Osteoblast (primary cell): ENCODE measurements at regions not wholly inside any gene's neighbourhood (a gene's known extent, or its start where the extent isn't known, plus 50 kb on each side); places are given as distances from the start of the nearest gene placed in this dataset.

Experiments
- DNase-seq: peaks from one replicate; pipeline ENCODE4 v3.0.0; 2011; ENCODE audit warnings: low spot score, mixed read lengths; ENCODE audit not compliant: insufficient read length; ENCODE audit errors: missing footprints
- H2AFZ ChIP-seq: 2 replicates; pipeline ENCODE4 v1.6.0; 2011; ENCODE audit warnings: mild to moderate bottlenecking, low read length
- H3K27ac ChIP-seq: 2 replicates; pipeline ENCODE4 v1.5.1; 2011; ENCODE audit warnings: mild to moderate bottlenecking, low read depth, low read length, moderate library complexity
- H3K27me3 ChIP-seq: 2 replicates; pipeline ENCODE4 v1.6.0; 2012; ENCODE audit warnings: mild to moderate bottlenecking, control low read depth, inconsistent platforms, low read length, moderate library complexity; ENCODE audit not compliant: insufficient read depth
- H3K36me3 ChIP-seq: 2 replicates; pipeline ENCODE4 v1.5.1; 2011; ENCODE audit warnings: mild to moderate bottlenecking, low read length, control low read depth, moderate library complexity; ENCODE audit not compliant: insufficient read depth
- H3K4me1 ChIP-seq: 2 replicates; pipeline ENCODE4 v1.5.1; 2011; ENCODE audit warnings: mild to moderate bottlenecking, low read length, control low read depth, moderate library complexity; ENCODE audit not compliant: insufficient read depth
- H3K4me2 ChIP-seq: 2 replicates; pipeline ENCODE4 v1.6.0; 2011; ENCODE audit warnings: mild to moderate bottlenecking, low read length; ENCODE audit not compliant: insufficient read depth
- H3K4me3 ChIP-seq: fragments of 200-600 bp; sonication (generic); 3 replicates; pipeline ENCODE4 v1.5.1; 2012; ENCODE audit warnings: mild to moderate bottlenecking, low read length, inconsistent platforms; ENCODE audit not compliant: insufficient read depth
- H3K79me2 ChIP-seq: 2 replicates; pipeline ENCODE4 v1.6.0; 2012; ENCODE audit warnings: mild to moderate bottlenecking, low read length, control low read depth, inconsistent platforms; ENCODE audit not compliant: insufficient read depth
- H3K9me3 ChIP-seq: 2 replicates; pipeline ENCODE4 v1.5.1; 2011; ENCODE audit warnings: low read depth, low read length, control low read depth
- H4K20me1 ChIP-seq: 2 replicates; pipeline ENCODE4 v1.6.0; 2012; ENCODE audit warnings: mild to moderate bottlenecking, low read length, control low read depth; ENCODE audit not compliant: insufficient read depth
- CTCF ChIP-seq: IDR thresholded peaks from 2 replicates; pipeline ENCODE4 v1.5.1; 2011; ENCODE audit warnings: mild to moderate bottlenecking, low read depth, low read length, moderate library complexity; ENCODE audit errors: extremely low read depth

- no peak for TF ChIP-seq CTCF
- peaks cover 4% of the 10 kb centered on the region for H3K27me3 ChIP-seq
Measured at GRCh38 chr4:140316799-140317198, 56.6 kb upstream of the SCOC start.

GRCh38 chr4:140315970-140316369 is 57.5 kb upstream of the SCOC start:
- DNase-seq, result no peak
- no peaks in the 10 kb centered on the region for H3K36me3 ChIP-seq
- H2AFZ ChIP-seq, result no peak overlapping the region
- peaks cover 6% of the 10 kb centered on the region for H3K4me1 ChIP-seq
- no peaks in the 10 kb centered on the region for H3K9me3 ChIP-seq
- H4K20me1 ChIP-seq, result no peaks in the 10 kb centered on the region
- H3K27ac ChIP-seq, result no peak overlapping the region
- no peak overlapping the region for H3K4me3 ChIP-seq
- TF ChIP-seq CTCF, result no peak
- H3K27me3 ChIP-seq, result peaks cover 4% of the 10 kb centered on the region
- H3K79me2 ChIP-seq, result no peaks in the 10 kb centered on the region
- no peak overlapping the region for H3K4me2 ChIP-seq

More at GRCh38 chr4:140316799-140317198, 56.6 kb upstream of the SCOC start:
- H3K27ac ChIP-seq, result no peak overlapping the region
- no peaks in the 10 kb centered on the region for H3K36me3 ChIP-seq
- DNase-seq, result no peak
- no peaks in the 10 kb centered on the region for H3K4me1 ChIP-seq
- H3K4me3 ChIP-seq, result no peak overlapping the region
- no peak overlapping the region for H2AFZ ChIP-seq
- H4K20me1 ChIP-seq, result no peaks in the 10 kb centered on the region
- no peak overlapping the region for H3K4me2 ChIP-seq
- H3K79me2 ChIP-seq, result no peaks in the 10 kb centered on the region
- H3K9me3 ChIP-seq, result no peaks in the 10 kb centered on the region

GRCh38 chr4:140315438-140315837 is 58.0 kb upstream of the SCOC start:
- Histone ChIP-seq H3K27ac (no peak overlapping the region), H3K36me3 (no peaks in the 10 kb centered on the region), H4K20me1 (no peaks in the 10 kb centered on the region), H3K79me2 (no peaks in the 10 kb centered on the region), H3K9me3 (no peaks in the 10 kb centered on the region), H3K4me1 (peaks cover 10% of the 10 kb centered on the region), H3K4me3 (no peak overlapping the region), H3K4me2 (no peak overlapping the region), H2AFZ (no peak overlapping the region), H3K27me3 (peaks cover 4% of the 10 kb centered on the region)
- DNase-seq, result no peak
- TF ChIP-seq CTCF, result no peak

GRCh38 chr4:140315019-140315418 is 58.4 kb upstream of the SCOC start:
- Histone ChIP-seq H3K27me3 (peaks cover under 1% of the 10 kb centered on the region), H3K4me1 (peaks cover 10% of the 10 kb centered on the region), H3K36me3 (no peaks in the 10 kb centered on the region), H3K27ac (no peak overlapping the region), H3K4me3 (no peak overlapping the region), H3K79me2 (no peaks in the 10 kb centered on the region), H3K9me3 (no peaks in the 10 kb centered on the region), H4K20me1 (no peaks in the 10 kb centered on the region), H2AFZ (no peak overlapping the region), H3K4me2 (no peak overlapping the region)
- TF ChIP-seq CTCF, result no peak
- no peak for DNase-seq
